ENCODE measurements at regions not wholly inside any gene's neighbourhood (a gene's known extent, or its start where the extent isn't known, plus 50 kb on each side); places are given as distances from the start of the nearest gene placed in this dataset.

- in situ Hi-C loops (cut with HindIII; ENCODE audit: low sequenced_read_pairs): no loop called here
- H3K4me3 ChIP-seq (ENCODE audit: low read depth, low read length): no peak overlapping the region
- no peak for TF ChIP-seq CTCF (IDR thresholded peaks at IDR 0.05; ENCODE audit: low read depth, low read length, missing control alignments)
- DNase-seq (ENCODE audit: low read depth): no peak
Observed at GRCh38 chr1:208628022-208628914, 384.1 kb upstream of the PLXNA2 start.

GRCh38 chr1:208631092-208631491 lies 386.9 kb upstream of the PLXNA2 start:
- no peak for DNase-seq (ENCODE audit: low read depth)
- no peak overlapping the region for H3K4me3 ChIP-seq (ENCODE audit: low read depth, low read length)
- TF ChIP-seq CTCF (IDR thresholded peaks at IDR 0.05; ENCODE audit: low read depth, low read length, missing control alignments): no peak
- in situ Hi-C loops (cut with HindIII; ENCODE audit: low sequenced_read_pairs): no loop called here

- no peak for DNase-seq (ENCODE audit: low read depth)
- no peak overlapping the region for H3K4me3 ChIP-seq (ENCODE audit: low read depth, low read length)
- no peak for TF ChIP-seq CTCF (IDR thresholded peaks at IDR 0.05; ENCODE audit: low read depth, low read length, missing control alignments)
- in situ Hi-C loops (cut with HindIII; ENCODE audit: low sequenced_read_pairs): no loop called here
Observed at GRCh38 chr1:208631506-208631905, 387.3 kb upstream of the PLXNA2 start.

GRCh38 chr1:208634346-208635140 lies 390.4 kb upstream of the PLXNA2 start:
- in situ Hi-C loops (cut with HindIII; ENCODE audit: low sequenced_read_pairs): no loop called here
- no peak for DNase-seq (ENCODE audit: low read depth)
- no peak overlapping the region for H3K4me3 ChIP-seq (ENCODE audit: low read depth, low read length)
- no peak for TF ChIP-seq CTCF (IDR thresholded peaks at IDR 0.05; ENCODE audit: low read depth, low read length, missing control alignments)

- no peak overlapping the region for H3K4me3 ChIP-seq (ENCODE audit: low read depth, low read length)
- DNase-seq (ENCODE audit: low read depth): no peak
- in situ Hi-C loops (cut with HindIII; ENCODE audit: low sequenced_read_pairs): no loop called here
- TF ChIP-seq CTCF (IDR thresholded peaks at IDR 0.05; ENCODE audit: low read depth, low read length, missing control alignments): no peak
Observed at GRCh38 chr1:208637181-208637580, 393.0 kb upstream of the PLXNA2 start.

GRCh38 chr1:208639382-208639781 lies 395.2 kb upstream of the PLXNA2 start:
- in situ Hi-C loops (cut with HindIII; ENCODE audit: low sequenced_read_pairs): no loop called here
- H3K4me3 ChIP-seq (ENCODE audit: low read depth, low read length): no peak overlapping the region
- no peak for DNase-seq (ENCODE audit: low read depth)
- TF ChIP-seq CTCF (IDR thresholded peaks at IDR 0.05; ENCODE audit: low read depth, low read length, missing control alignments): no peak

Measured in astrocyte of the cerebellum (primary cell).